SIG-M5 treated with dmso at 0.1 percent for 504 hours (cell line): ENCODE measurements at regions not wholly inside any gene's neighbourhood (a gene's known extent, or its start where the extent isn't known, plus 50 kb on each side); places are given as distances from the start of the nearest gene placed in this dataset.
A peak's percentile ranks its signal among the peaks of the same experiment; 100 is the strongest.

Experiments used
- DNase-seq: peaks from one replicate; lab custom pipeline; 2025; ENCODE audit not compliant: unreplicated experiment; lab: John Stamatoyannopoulos, UW

- DNase-seq: no peak
Observed at GRCh38 chrX:69028006-69028760, 137.1 kb downstream of the PJA1 start.

- DNase-seq: no peak
Observed at GRCh38 chrX:69027181-69028005, 137.9 kb downstream of the PJA1 start.

- no peak for DNase-seq
Observed at GRCh38 chrX:69025802-69026301, 139.4 kb downstream of the PJA1 start.

GRCh38 chrX:69024931-69025330, 140.3 kb downstream of the PJA1 start:
- DNase-seq: no peak

GRCh38 chrX:69024161-69024736, 141.0 kb downstream of the PJA1 start:
- no peak for DNase-seq

GRCh38 chrX:69022430-69022829, 142.8 kb downstream of the PJA1 start:
- no peak for DNase-seq

- DNase-seq: peak; percentile 19
Observed at GRCh38 chrX:69021141-69021960, 143.9 kb downstream of the PJA1 start.

GRCh38 chrX:69020316-69020715, 144.9 kb downstream of the PJA1 start:
- no peak for DNase-seq

GRCh38 chrX:69019073-69019890, 146.0 kb downstream of the PJA1 start:
- no peak for DNase-seq

- no peak for DNase-seq
Observed at GRCh38 chrX:69018416-69019072, 146.7 kb downstream of the PJA1 start.

- DNase-seq: no peak
Observed at GRCh38 chrX:69016293-69016941, 148.8 kb downstream of the PJA1 start.

- DNase-seq: no peak
Observed at GRCh38 chrX:69015564-69016292, 149.5 kb downstream of the PJA1 start.

GRCh38 chrX:69015156-69015555, 150.1 kb downstream of the PJA1 start:
- no peak for DNase-seq

- DNase-seq: no peak
Observed at GRCh38 chrX:69014200-69014599, 151.1 kb downstream of the PJA1 start.

GRCh38 chrX:69010339-69010738, 154.9 kb downstream of the PJA1 start:
- no peak for DNase-seq

- no peak for DNase-seq
Observed at GRCh38 chrX:69000877-69001276, 164.4 kb downstream of the PJA1 start.

GRCh38 chrX:68999931-69000330, 165.3 kb downstream of the PJA1 start:
- DNase-seq: no peak

- DNase-seq: no peak
Observed at GRCh38 chrX:68999356-68999755, 165.9 kb downstream of the PJA1 start.
